ENCODE measurements at regions not wholly inside any gene's neighbourhood (a gene's known extent, or its start where the extent isn't known, plus 50 kb on each side); places are given as distances from the start of the nearest gene placed in this dataset.

- Mint-ChIP-seq H3K4me3 (no peak overlapping the region), H3K4me1 (peaks cover 29% of the 10 kb centered on the region), H3K36me3 (ENCODE audit: low read depth) (no peaks in the 10 kb centered on the region), H3K9me3 (peaks cover 19% of the 10 kb centered on the region), H3K27me3 (ENCODE audit: insufficient read depth) (no peaks in the 10 kb centered on the region), H3K27ac (no peak overlapping the region)
- Histone ChIP-seq H3K4me3 (ENCODE audit: low read length) (no peak overlapping the region), H3K9ac (ENCODE audit: extremely low read depth, low read length, poor library complexity, severe bottlenecking) (no peak overlapping the region), H3K9me3 (ENCODE audit: control insufficient read depth, low read length) (no peaks in the 10 kb centered on the region), H3K27ac (ENCODE audit: low read depth, low read length) (no peak overlapping the region), H3K4me1 (ENCODE audit: control insufficient read depth, insufficient read depth, low read length) (peaks cover 6% of the 10 kb centered on the region), H3K36me3 (ENCODE audit: control insufficient read depth, insufficient read depth, low read length) (no peaks in the 10 kb centered on the region), H3K27me3 (ENCODE audit: control insufficient read depth, insufficient read depth, low read length, poor library complexity, severe bottlenecking) (no peaks in the 10 kb centered on the region)
- DNase-seq: no peak
- no peak for TF ChIP-seq CTCF (conservative IDR thresholded peaks at IDR 0.05)
- WGBS, 2 experiments (ENCODE audit: insufficient coverage in 1 of 2, insufficient read length in 1 of 2): 94 to 100% methylated on average over 1 to 4 of the region's 4 CpGs
These were observed 251.3 kb downstream of the BCOR start for GRCh38 chrX:39846460-39846859.

DNA sequence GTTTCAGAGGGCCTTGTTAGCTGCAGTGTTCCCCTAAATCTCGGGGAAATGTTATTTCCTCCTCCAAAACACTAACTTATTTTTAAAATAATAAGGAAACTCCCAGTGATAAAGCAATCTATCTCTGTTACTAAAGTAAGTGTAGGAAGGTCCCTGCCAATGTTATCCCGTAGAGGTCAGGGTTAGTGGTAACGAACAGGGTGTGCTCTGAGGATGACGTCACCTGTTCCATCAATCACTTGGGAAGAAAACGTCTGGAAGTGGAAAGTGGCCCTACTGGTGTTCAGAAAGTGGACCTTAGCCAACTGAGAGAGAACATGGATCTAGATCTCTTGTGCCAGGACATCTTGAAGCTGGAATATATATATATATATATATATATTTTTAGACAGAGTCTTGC lies 249.5 kb downstream of the BCOR start:
- Histone ChIP-seq H3K9me3 (ENCODE audit: control insufficient read depth, low read length) (no peaks in the 10 kb centered on the region), H3K9ac (ENCODE audit: extremely low read depth, low read length, poor library complexity, severe bottlenecking) (no peak overlapping the region), H3K4me3 (ENCODE audit: low read length) (no peak overlapping the region), H3K36me3 (ENCODE audit: control insufficient read depth, insufficient read depth, low read length) (no peaks in the 10 kb centered on the region), H3K27me3 (ENCODE audit: control insufficient read depth, insufficient read depth, low read length, poor library complexity, severe bottlenecking) (no peaks in the 10 kb centered on the region), H3K27ac (ENCODE audit: low read depth, low read length) (no peak overlapping the region), H3K4me1 (ENCODE audit: control insufficient read depth, insufficient read depth, low read length) (peaks cover 6% of the 10 kb centered on the region)
- WGBS, 2 experiments (ENCODE audit: insufficient coverage in 1 of 2, insufficient read length in 1 of 2): 73% methylated on average over 5 of the region's 5 CpGs; no CpG with 5 or more reads in 1 of the 2 experiments
- Mint-ChIP-seq H3K9me3 (peaks cover 23% of the 10 kb centered on the region), H3K4me3 (no peak overlapping the region), H3K27me3 (ENCODE audit: insufficient read depth) (peaks cover 3% of the 10 kb centered on the region), H3K27ac (no peak overlapping the region), H3K36me3 (ENCODE audit: low read depth) (no peaks in the 10 kb centered on the region), H3K4me1 (peaks cover 36% of the 10 kb centered on the region)
- TF ChIP-seq CTCF (conservative IDR thresholded peaks at IDR 0.05): no peak
- no peak for DNase-seq

- no peak overlapping the region for H3K4me3 ChIP-seq (ENCODE audit: low read length)
- H3K27ac Mint-ChIP-seq: no peak overlapping the region
- H3K9ac ChIP-seq (ENCODE audit: extremely low read depth, low read length, poor library complexity, severe bottlenecking): no peak overlapping the region
- H3K36me3 ChIP-seq (ENCODE audit: control insufficient read depth, insufficient read depth, low read length): no peaks in the 10 kb centered on the region
- no peak overlapping the region for H3K27ac ChIP-seq (ENCODE audit: low read depth, low read length)
- H3K9me3 ChIP-seq (ENCODE audit: control insufficient read depth, low read length): no peaks in the 10 kb centered on the region
- H3K9me3 Mint-ChIP-seq: peaks cover 23% of the 10 kb centered on the region
- H3K4me1 Mint-ChIP-seq: peaks cover 40% of the 10 kb centered on the region
- peaks cover 6% of the 10 kb centered on the region for H3K4me1 ChIP-seq (ENCODE audit: control insufficient read depth, insufficient read depth, low read length)
- no peak for DNase-seq
- 90 to 93% methylated on average over 3 to 7 of the region's 7 CpGs for WGBS, 2 experiments (ENCODE audit: insufficient coverage in 1 of 2, insufficient read length in 1 of 2)
- no peaks in the 10 kb centered on the region for H3K36me3 Mint-ChIP-seq (ENCODE audit: low read depth)
- no peaks in the 10 kb centered on the region for H3K27me3 ChIP-seq (ENCODE audit: control insufficient read depth, insufficient read depth, low read length, poor library complexity, severe bottlenecking)
- peaks cover 3% of the 10 kb centered on the region for H3K27me3 Mint-ChIP-seq (ENCODE audit: insufficient read depth)
- no peak for TF ChIP-seq CTCF (conservative IDR thresholded peaks at IDR 0.05)
- H3K4me3 Mint-ChIP-seq: no peak overlapping the region
These were observed 248.9 kb downstream of the BCOR start for GRCh38 chrX:39848900-39849299.

Measured in endodermal cell (in vitro differentiated cells).